ENCODE measurements at regions not wholly inside any gene's neighbourhood (a gene's known extent, or its start where the extent isn't known, plus 50 kb on each side); places are given as distances from the start of the nearest gene placed in this dataset.

DNA sequence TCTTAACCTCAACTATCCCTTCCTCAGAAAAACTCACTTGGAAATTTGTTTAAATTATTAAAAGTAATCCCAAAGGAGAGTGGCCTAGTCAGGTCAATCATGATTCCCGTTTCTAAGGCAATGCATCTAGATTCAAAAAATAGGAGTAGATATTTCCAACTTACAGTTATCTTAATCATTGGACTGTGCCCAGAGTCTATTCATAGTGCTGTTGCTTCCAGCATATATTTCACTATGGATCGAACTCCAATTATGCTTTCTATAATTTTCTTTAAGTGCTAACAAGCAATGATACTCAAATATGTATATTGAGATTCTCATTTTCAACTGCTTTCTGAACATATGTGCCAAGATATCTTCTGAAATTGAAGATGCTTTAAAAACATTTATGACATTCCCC lies 229.2 kb upstream of the NWD2 start:
- no peak for TF ChIP-seq CTCF (IDR thresholded peaks at IDR 0.05)
- TF ChIP-seq POLR2A (IDR thresholded peaks at IDR 0.05): no peak
